Fibroblast of pulmonary artery (primary cell): ENCODE measurements at regions not wholly inside any gene's neighbourhood (a gene's known extent, or its start where the extent isn't known, plus 50 kb on each side); places are given as distances from the start of the nearest gene placed in this dataset.
A peak's percentile ranks its signal among the peaks of the same experiment; 100 is the strongest.
"Not testable (repeated sequence)": the region's sequence is repeated elsewhere in the genome, so short reads cannot be mapped to it uniquely, and the experiment has no call there.

ENCODE experiments used
- DNase-seq: peaks from one replicate; pipeline ENCODE4 v3.0.0-alpha.2; 2010; ENCODE audit warnings: low read depth
- H3K4me3 ChIP-seq: replicated peaks from 2 replicates; pipeline ENCODE4 v1.5.1; 2011; ENCODE audit warnings: low read depth, mild to moderate bottlenecking, control low read depth, low read length, moderate library complexity
- CTCF ChIP-seq: IDR thresholded peaks from 2 replicates; pipeline ENCODE4 v1.5.1; 2011; ENCODE audit warnings: mild to moderate bottlenecking, control low read depth, low read length, inconsistent platforms; ENCODE audit errors: missing control alignments

- no peak for TF ChIP-seq CTCF
- DNase-seq: no peak
Observed at GRCh38 chr14:58985786-58986185, 202.7 kb upstream of the DAAM1 start.

GRCh38 chr14:58987591-58987990 lies 200.9 kb upstream of the DAAM1 start:
- TF ChIP-seq CTCF: no peak
- no peak overlapping the region for H3K4me3 ChIP-seq
- no peak for DNase-seq

More at GRCh38 chr14:58985786-58986185, 202.7 kb upstream of the DAAM1 start:
- no peak overlapping the region for H3K4me3 ChIP-seq

GRCh38 chr14:58992935-58993334 lies 195.5 kb upstream of the DAAM1 start:
- no peak for DNase-seq
- H3K4me3 ChIP-seq: no peak overlapping the region
- no peak for TF ChIP-seq CTCF

GRCh38 chr14:58994130-58994529 lies 194.3 kb upstream of the DAAM1 start:
- no peak for TF ChIP-seq CTCF
- H3K4me3 ChIP-seq: no peak overlapping the region
- DNase-seq: no peak

GRCh38 chr14:59004012-59004411 lies 184.5 kb upstream of the DAAM1 start:
- DNase-seq: peak; percentile 32
- no peak overlapping the region for H3K4me3 ChIP-seq
- peak; percentile 35 for TF ChIP-seq CTCF

- not testable (repeated sequence) for DNase-seq, H3K4me3 ChIP-seq
Observed at GRCh38 chr14:59006179-59006578, 182.3 kb upstream of the DAAM1 start.

- DNase-seq: no peak
- TF ChIP-seq CTCF: no peak
- H3K4me3 ChIP-seq: no peak overlapping the region
Observed at GRCh38 chr14:59009967-59010366, 178.5 kb upstream of the DAAM1 start.

GRCh38 chr14:59013672-59014298 lies 174.7 kb upstream of the DAAM1 start:
- no peak overlapping the region for H3K4me3 ChIP-seq
- DNase-seq: peak; percentile 65
- no peak for TF ChIP-seq CTCF
